Ectodermal cell (in vitro differentiated cells): ENCODE measurements at regions not wholly inside any gene's neighbourhood (a gene's known extent, or its start where the extent isn't known, plus 50 kb on each side); places are given as distances from the start of the nearest gene placed in this dataset.

Experiments used
- H3K27ac ChIP-seq: 2 replicates; pipeline ENCODE4 v1.7.0; 2013; ENCODE audit warnings: mild to moderate bottlenecking, low read depth, low read length; ENCODE audit not compliant: insufficient read depth, poor library complexity, severe bottlenecking
- H3K27me3 ChIP-seq: 2 replicates; pipeline ENCODE4 v1.7.0; 2013; ENCODE audit warnings: mild to moderate bottlenecking, low read length; ENCODE audit not compliant: insufficient read depth, control insufficient read depth, poor library complexity, severe bottlenecking
- H3K36me3 ChIP-seq: one replicate; pipeline ENCODE4 v1.7.0; 2013; ENCODE audit warnings: low read length; ENCODE audit not compliant: control insufficient read depth, insufficient read depth
- H3K4me1 ChIP-seq: one replicate; pipeline ENCODE4 v1.7.0; 2013; ENCODE audit warnings: low read length; ENCODE audit not compliant: control insufficient read depth, insufficient read depth
- H3K4me3 ChIP-seq: 2 replicates; pipeline ENCODE4 v1.7.0; 2013; ENCODE audit warnings: low read depth, low read length, control low read depth; ENCODE audit not compliant: insufficient read depth
- H3K9me3 ChIP-seq: 2 replicates; pipeline ENCODE4 v1.7.0; 2013; ENCODE audit warnings: mild to moderate bottlenecking, low read length, moderate library complexity; ENCODE audit not compliant: control insufficient read depth
- WGBS, 2 experiments: methylation state at CpG; one replicate each; pipeline ENCODE4 v1.1.7; 2013; ENCODE audit warnings: missing lambda C conversion rate in 2 of 2; 5-methylcytosine and 5-hydroxymethylcytosine counted together

- Histone ChIP-seq H3K4me3 (no peak overlapping the region), H3K27me3 (no peaks in the 10 kb centered on the region), H3K36me3 (no peaks in the 10 kb centered on the region), H3K4me1 (no peaks in the 10 kb centered on the region), H3K27ac (no peak overlapping the region), H3K9me3 (no peaks in the 10 kb centered on the region)
- WGBS, 2 experiments, result 35 to 41% methylated on average over 2 of the region's 2 CpGs
Observed at GRCh38 chr14:98249476-98249875, 1022.5 kb downstream of the BCL11B start.

- Histone ChIP-seq H3K27ac (no peak overlapping the region), H3K36me3 (no peaks in the 10 kb centered on the region), H3K4me1 (no peaks in the 10 kb centered on the region), H3K27me3 (no peaks in the 10 kb centered on the region), H3K4me3 (no peak overlapping the region), H3K9me3 (no peaks in the 10 kb centered on the region)
- 94 to 96% methylated on average over 1 of the region's 1 CpG for WGBS, 2 experiments
Observed at GRCh38 chr14:98252820-98253219, 1019.2 kb downstream of the BCL11B start.

GRCh38 chr14:98259881-98260280, 1012.1 kb downstream of the BCL11B start:
- no peaks in the 10 kb centered on the region for H3K36me3 ChIP-seq
- WGBS, 2 experiments, result 88 to 98% methylated on average over 4 of the region's 4 CpGs
- H3K9me3 ChIP-seq, result no peaks in the 10 kb centered on the region
- H3K27ac ChIP-seq, result no peak overlapping the region
- H3K4me1 ChIP-seq, result no peaks in the 10 kb centered on the region
- no peak overlapping the region for H3K4me3 ChIP-seq
- no peaks in the 10 kb centered on the region for H3K27me3 ChIP-seq

- H3K9me3 ChIP-seq, result no peaks in the 10 kb centered on the region
- H3K4me1 ChIP-seq, result no peaks in the 10 kb centered on the region
- H3K36me3 ChIP-seq, result no peaks in the 10 kb centered on the region
- no peaks in the 10 kb centered on the region for H3K27me3 ChIP-seq
- no peak overlapping the region for H3K4me3 ChIP-seq
- H3K27ac ChIP-seq, result no peak overlapping the region
- WGBS, 2 experiments, result 96 to 97% methylated on average over 5 of the region's 5 CpGs
Observed at GRCh38 chr14:98262566-98262965, 1009.4 kb downstream of the BCL11B start.

GRCh38 chr14:98269533-98269932, 1002.5 kb downstream of the BCL11B start:
- Histone ChIP-seq H3K9me3 (no peaks in the 10 kb centered on the region), H3K4me1 (no peaks in the 10 kb centered on the region), H3K27me3 (no peaks in the 10 kb centered on the region), H3K27ac (no peak overlapping the region), H3K36me3 (no peaks in the 10 kb centered on the region), H3K4me3 (no peak overlapping the region)

GRCh38 chr14:98270201-98270600, 1001.8 kb downstream of the BCL11B start:
- H3K27me3 ChIP-seq, result no peaks in the 10 kb centered on the region
- H3K27ac ChIP-seq, result no peak overlapping the region
- no peaks in the 10 kb centered on the region for H3K36me3 ChIP-seq
- H3K9me3 ChIP-seq, result no peaks in the 10 kb centered on the region
- H3K4me3 ChIP-seq, result no peak overlapping the region
- no peaks in the 10 kb centered on the region for H3K4me1 ChIP-seq

- H3K4me1 ChIP-seq, result no peaks in the 10 kb centered on the region
- H3K27ac ChIP-seq, result no peak overlapping the region
- WGBS, 2 experiments, result 91 to 95% methylated on average over 8 of the region's 8 CpGs
- H3K9me3 ChIP-seq, result no peaks in the 10 kb centered on the region
- H3K36me3 ChIP-seq, result no peaks in the 10 kb centered on the region
- no peak overlapping the region for H3K4me3 ChIP-seq
- no peaks in the 10 kb centered on the region for H3K27me3 ChIP-seq
Observed at GRCh38 chr14:98274596-98274995, 997.4 kb downstream of the BCL11B start.

GRCh38 chr14:98278800-98279199, 993.2 kb downstream of the BCL11B start:
- H3K27me3 ChIP-seq, result no peaks in the 10 kb centered on the region

GRCh38 chr14:98280436-98280835, 991.6 kb downstream of the BCL11B start:
- no peak overlapping the region for H3K4me3 ChIP-seq
- H3K27ac ChIP-seq, result no peak overlapping the region
- H3K27me3 ChIP-seq, result no peaks in the 10 kb centered on the region
- no peaks in the 10 kb centered on the region for H3K9me3 ChIP-seq
- H3K4me1 ChIP-seq, result no peaks in the 10 kb centered on the region
- WGBS, 2 experiments, result 86 to 89% methylated on average over 5 of the region's 5 CpGs
- no peaks in the 10 kb centered on the region for H3K36me3 ChIP-seq

More at GRCh38 chr14:98278800-98279199, 993.2 kb downstream of the BCL11B start:
- Histone ChIP-seq H3K4me3 (no peak overlapping the region), H3K9me3 (no peaks in the 10 kb centered on the region), H3K4me1 (no peaks in the 10 kb centered on the region), H3K36me3 (no peaks in the 10 kb centered on the region), H3K27ac (no peak overlapping the region)
- 93 to 94% methylated on average over 3 of the region's 3 CpGs for WGBS, 2 experiments

- peaks cover 5% of the 10 kb centered on the region for H3K4me1 ChIP-seq
- 92 to 97% methylated on average over 6 of the region's 6 CpGs for WGBS, 2 experiments
- no peak overlapping the region for H3K4me3 ChIP-seq
- H3K9me3 ChIP-seq, result no peaks in the 10 kb centered on the region
- no peaks in the 10 kb centered on the region for H3K27me3 ChIP-seq
- no peak overlapping the region for H3K27ac ChIP-seq
- H3K36me3 ChIP-seq, result no peaks in the 10 kb centered on the region
Observed at GRCh38 chr14:98288825-98289224, 983.2 kb downstream of the BCL11B start.

GRCh38 chr14:98290596-98290995, 981.4 kb downstream of the BCL11B start:
- Histone ChIP-seq H3K27me3 (no peaks in the 10 kb centered on the region), H3K36me3 (no peaks in the 10 kb centered on the region), H3K9me3 (no peaks in the 10 kb centered on the region), H3K4me1 (peaks cover 5% of the 10 kb centered on the region), H3K4me3 (no peak overlapping the region), H3K27ac (no peak overlapping the region)
- 84 to 92% methylated on average over 3 to 4 of the region's 4 CpGs for WGBS, 2 experiments
